ENCODE measurements at regions not wholly inside any gene's neighbourhood (a gene's known extent, or its start where the extent isn't known, plus 50 kb on each side); places are given as distances from the start of the nearest gene placed in this dataset.

DNA sequence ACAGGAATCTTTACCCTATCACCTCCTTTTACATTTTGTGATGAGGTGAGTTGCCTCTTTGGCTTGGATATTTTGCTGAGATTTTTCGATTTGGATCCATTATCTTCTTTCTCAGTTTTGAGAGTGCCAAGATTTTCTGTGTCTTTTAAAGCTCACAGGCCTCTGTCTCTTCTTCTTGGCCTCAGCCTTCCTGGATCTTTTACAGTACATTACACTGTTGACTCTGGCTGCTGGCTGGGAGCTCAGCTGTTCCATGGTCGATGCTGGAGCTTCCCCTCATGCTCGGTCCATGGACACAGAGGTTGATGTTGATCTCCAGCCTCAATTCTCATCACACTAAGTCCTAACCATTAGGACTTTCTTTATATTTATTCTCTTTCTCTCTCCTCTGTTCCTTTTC, 332.8 kb upstream of the UBE2E3 start:
- no peak overlapping the region for H3K4me3 ChIP-seq (replicated peaks in 1 of 2; ENCODE audit: low read depth in 1 of 2, low read length in 2 of 2)
- no TSS peak for BruUV-seq (replicated peaks)
- H3K4me1 ChIP-seq (ENCODE audit: control insufficient read depth in 1 of 2, insufficient read depth in 2 of 2, low read length in 2 of 2): no peaks in the 10 kb centered on the region; a peak in 1 of 4 replicates
- H3K4me2 ChIP-seq (ENCODE audit: low read length): no peak overlapping the region
- intact Hi-C loops (cut with micrococcal nuclease): no loop called here
- no peaks in the 10 kb centered on the region for H3K27me3 ChIP-seq (ENCODE audit: insufficient read depth, low read length)
- H3K36me3 ChIP-seq (ENCODE audit: control insufficient read depth in 1 of 2, insufficient read depth in 2 of 2, low read length in 2 of 2): no peaks in the 10 kb centered on the region
- no peak overlapping the region for H3K27ac ChIP-seq (ENCODE audit: low read depth, low read length)
- TF ChIP-seq EGR1 (IDR thresholded peaks at IDR 0.05; ENCODE audit: low read depth) (no peak), RAD21 (IDR thresholded peaks at IDR 0.05; ENCODE audit: low read depth) (no peak), SP1 (IDR thresholded peaks at IDR 0.05; ENCODE audit: low read depth) (no peak), SRF (IDR thresholded peaks at IDR 0.05; ENCODE audit: low read depth) (no peak), FOSL1 (IDR thresholded peaks at IDR 0.05; ENCODE audit: low read depth) (no peak), POLR2A (IDR thresholded peaks at IDR 0.05; ENCODE audit: borderline replicate concordance, extremely low read depth, insufficient read depth, insufficient read length) (no peak), ELF1 (IDR thresholded peaks at IDR 0.05; ENCODE audit: borderline replicate concordance, low read depth) (no peak), POLR2AphosphoS5 (IDR thresholded peaks at IDR 0.05; ENCODE audit: low read depth, low read length) (no peak), YY1 (IDR thresholded peaks at IDR 0.05; ENCODE audit: extremely low read depth, insufficient replicate concordance, low read depth, low read length) (no peak), ZNF274 (IDR thresholded peaks at IDR 0.05; ENCODE audit: low read depth, low read length) (no peak), SIN3A (IDR thresholded peaks at IDR 0.05; ENCODE audit: low read depth) (no peak), CEBPB (IDR thresholded peaks at IDR 0.05; ENCODE audit: low read depth) (no peak), JUND (IDR thresholded peaks at IDR 0.05) (no peak)
- TF ChIP-seq, protein P1, sequence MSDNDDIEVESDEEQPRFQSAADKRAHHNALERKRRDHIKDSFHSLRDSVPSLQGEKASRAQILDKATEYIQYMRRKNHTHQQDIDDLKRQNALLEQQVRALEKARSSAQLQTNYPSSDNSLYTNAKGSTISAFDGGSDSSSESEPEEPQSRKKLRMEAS (IDR thresholded peaks at IDR 0.05): no peak
- TF ChIP-seq, protein P2, sequence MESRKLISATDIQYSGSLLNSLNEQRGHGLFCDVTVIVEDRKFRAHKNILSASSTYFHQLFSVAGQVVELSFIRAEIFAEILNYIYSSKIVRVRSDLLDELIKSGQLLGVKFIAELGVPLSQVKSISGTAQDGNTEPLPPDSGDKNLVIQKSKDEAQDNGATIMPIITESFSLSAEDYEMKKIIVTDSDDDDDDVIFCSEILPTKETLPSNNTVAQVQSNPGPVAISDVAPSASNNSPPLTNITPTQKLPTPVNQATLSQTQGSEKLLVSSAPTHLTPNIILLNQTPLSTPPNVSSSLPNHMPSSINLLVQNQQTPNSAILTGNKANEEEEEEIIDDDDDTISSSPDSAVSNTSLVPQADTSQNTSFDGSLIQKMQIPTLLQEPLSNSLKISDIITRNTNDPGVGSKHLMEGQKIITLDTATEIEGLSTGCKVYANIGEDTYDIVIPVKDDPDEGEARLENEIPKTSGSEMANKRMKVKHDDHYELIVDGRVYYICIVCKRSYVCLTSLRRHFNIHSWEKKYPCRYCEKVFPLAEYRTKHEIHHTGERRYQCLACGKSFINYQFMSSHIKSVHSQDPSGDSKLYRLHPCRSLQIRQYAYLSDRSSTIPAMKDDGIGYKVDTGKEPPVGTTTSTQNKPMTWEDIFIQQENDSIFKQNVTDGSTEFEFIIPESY (IDR thresholded peaks at IDR 0.05; ENCODE audit: extremely low read depth, insufficient replicate concordance, low read length): no peak
- TF ChIP-seq, protein P3, sequence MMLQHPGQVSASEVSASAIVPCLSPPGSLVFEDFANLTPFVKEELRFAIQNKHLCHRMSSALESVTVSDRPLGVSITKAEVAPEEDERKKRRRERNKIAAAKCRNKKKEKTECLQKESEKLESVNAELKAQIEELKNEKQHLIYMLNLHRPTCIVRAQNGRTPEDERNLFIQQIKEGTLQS (IDR thresholded peaks at IDR 0.05): no peak
- TF ChIP-seq, protein P4, sequence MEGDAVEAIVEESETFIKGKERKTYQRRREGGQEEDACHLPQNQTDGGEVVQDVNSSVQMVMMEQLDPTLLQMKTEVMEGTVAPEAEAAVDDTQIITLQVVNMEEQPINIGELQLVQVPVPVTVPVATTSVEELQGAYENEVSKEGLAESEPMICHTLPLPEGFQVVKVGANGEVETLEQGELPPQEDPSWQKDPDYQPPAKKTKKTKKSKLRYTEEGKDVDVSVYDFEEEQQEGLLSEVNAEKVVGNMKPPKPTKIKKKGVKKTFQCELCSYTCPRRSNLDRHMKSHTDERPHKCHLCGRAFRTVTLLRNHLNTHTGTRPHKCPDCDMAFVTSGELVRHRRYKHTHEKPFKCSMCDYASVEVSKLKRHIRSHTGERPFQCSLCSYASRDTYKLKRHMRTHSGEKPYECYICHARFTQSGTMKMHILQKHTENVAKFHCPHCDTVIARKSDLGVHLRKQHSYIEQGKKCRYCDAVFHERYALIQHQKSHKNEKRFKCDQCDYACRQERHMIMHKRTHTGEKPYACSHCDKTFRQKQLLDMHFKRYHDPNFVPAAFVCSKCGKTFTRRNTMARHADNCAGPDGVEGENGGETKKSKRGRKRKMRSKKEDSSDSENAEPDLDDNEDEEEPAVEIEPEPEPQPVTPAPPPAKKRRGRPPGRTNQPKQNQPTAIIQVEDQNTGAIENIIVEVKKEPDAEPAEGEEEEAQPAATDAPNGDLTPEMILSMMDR (IDR thresholded peaks at IDR 0.05 in 2 of 3, conservative IDR thresholded peaks at IDR 0.05 in 1 of 3; ENCODE audit: borderline replicate concordance in 1 of 3, insufficient read depth in 1 of 3, low read depth in 2 of 3, low read length in 2 of 3): no peak
- no peak overlapping the region for H2AFZ ChIP-seq (ENCODE audit: low read depth, low read length, poor library complexity, severe bottlenecking)
- no peaks in the 10 kb centered on the region for H3K9me3 ChIP-seq (ENCODE audit: control insufficient read depth in 1 of 2, insufficient read depth in 1 of 2, low read depth in 1 of 2, low read length in 2 of 2)
- POLR2A ChIA-PET: no interaction called here
- DNase-seq (ENCODE audit: low read depth, low spot score) (no peak), ATAC-seq (no peak)
- no peaks in the 10 kb centered on the region for H3K9me2 ChIP-seq (ENCODE audit: insufficient read depth)
- RAD21 ChIA-PET (ENCODE audit: low non-redundant PET in 1 of 2, low total read pairs in 2 of 2, uncharacterized antibody in 2 of 2, unreplicated experiment in 2 of 2): no interaction called here
- H3K79me2 ChIP-seq (ENCODE audit: insufficient read depth, low read length): no peaks in the 10 kb centered on the region
- CTCF ChIA-PET: no interaction called here
- H3K9ac ChIP-seq (ENCODE audit: low read length): no peak overlapping the region
- H4K20me1 ChIP-seq (ENCODE audit: insufficient read depth): no peaks in the 10 kb centered on the region
